NOMO-1 treated with DMSO at 0.1 percent for 48 hours (cell line): ENCODE measurements at regions not wholly inside any gene's neighbourhood (a gene's known extent, or its start where the extent isn't known, plus 50 kb on each side); places are given as distances from the start of the nearest gene placed in this dataset.

Experiments
- DNase-seq: peaks from one replicate; lab custom pipeline; 2025; ENCODE audit not compliant: unreplicated experiment; lab: John Stamatoyannopoulos, UW

GRCh38 chr5:138626333-138626944, 51.2 kb upstream of the HSPA9 start:
- DNase-seq = no peak

DNA sequence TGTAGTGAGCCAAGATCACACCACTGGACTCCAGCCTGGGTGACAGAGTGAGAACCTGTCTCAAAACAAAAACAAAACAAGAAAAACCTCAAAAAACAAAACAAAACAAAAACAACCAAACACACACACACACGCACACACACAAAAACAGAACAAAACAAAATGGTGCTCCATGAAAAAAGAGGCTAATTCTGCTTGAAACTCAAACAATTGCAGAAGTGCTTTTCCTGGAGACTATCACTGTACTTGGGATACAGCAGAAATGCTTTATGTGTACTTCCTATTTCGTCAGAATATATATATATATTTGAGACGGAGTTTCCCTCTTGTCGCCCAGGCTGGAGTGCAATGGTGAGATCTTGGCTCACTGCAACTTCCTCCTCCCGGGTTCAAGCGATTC, 49.9 kb upstream of the HSPA9 start:
- peak; percentile 15 for DNase-seq
